ENCODE measurements at regions not wholly inside any gene's neighbourhood (a gene's known extent, or its start where the extent isn't known, plus 50 kb on each side); places are given as distances from the start of the nearest gene placed in this dataset.
A peak's percentile ranks its signal among the peaks of the same experiment; 100 is the strongest.
"Not testable (repeated sequence)": the region's sequence is repeated elsewhere in the genome, so short reads cannot be mapped to it uniquely, and the experiment has no call there.

- ATAC-seq; intact Hi-C loops (cut with DNase I); H3K4me3 ChIP-seq (ENCODE audit: low read length); H3K27ac ChIP-seq (ENCODE audit: low read length); H3K9me3 ChIP-seq (ENCODE audit: control insufficient read depth, low read length); H3K4me1 ChIP-seq (ENCODE audit: control insufficient read depth, insufficient read depth, low read length); DNase-seq; H3K27me3 ChIP-seq (ENCODE audit: control insufficient read depth, insufficient read depth): not testable (repeated sequence)
- 84% methylated on average over 9 of the region's 10 CpGs for WGBS
Measured at GRCh38 chr2:87662316-87663290, 85.3 kb upstream of the PLGLB2 start.

- H3K4me1 ChIP-seq (ENCODE audit: control insufficient read depth, insufficient read depth, low read length); ATAC-seq; DNase-seq; H3K27ac ChIP-seq (ENCODE audit: low read length); H3K9me3 ChIP-seq (ENCODE audit: control insufficient read depth, low read length); H3K27me3 ChIP-seq (ENCODE audit: control insufficient read depth, insufficient read depth); intact Hi-C loops (cut with DNase I); H3K4me3 ChIP-seq (ENCODE audit: low read length): not testable (repeated sequence)
Measured at GRCh38 chr2:87663347-87663746, 84.5 kb upstream of the PLGLB2 start.

GRCh38 chr2:87667027-87667426, 80.9 kb upstream of the PLGLB2 start:
- H3K27me3 ChIP-seq (ENCODE audit: control insufficient read depth, insufficient read depth); H3K4me1 ChIP-seq (ENCODE audit: control insufficient read depth, insufficient read depth, low read length); intact Hi-C loops (cut with DNase I); H3K27ac ChIP-seq (ENCODE audit: low read length); ATAC-seq; H3K4me3 ChIP-seq (ENCODE audit: low read length); DNase-seq; H3K9me3 ChIP-seq (ENCODE audit: control insufficient read depth, low read length): not testable (repeated sequence)

- H3K4me1 ChIP-seq (ENCODE audit: control insufficient read depth, insufficient read depth, low read length); DNase-seq; H3K4me3 ChIP-seq (ENCODE audit: low read length); H3K9me3 ChIP-seq (ENCODE audit: control insufficient read depth, low read length); H3K27ac ChIP-seq (ENCODE audit: low read length); H3K27me3 ChIP-seq (ENCODE audit: control insufficient read depth, insufficient read depth); ATAC-seq; intact Hi-C loops (cut with DNase I): not testable (repeated sequence)
- WGBS, result no CpG with 5 or more reads among the region's 5 CpGs
Measured at GRCh38 chr2:87668361-87668760, 79.5 kb upstream of the PLGLB2 start.

- intact Hi-C loops (cut with DNase I); H3K4me1 ChIP-seq (ENCODE audit: control insufficient read depth, insufficient read depth, low read length); H3K9me3 ChIP-seq (ENCODE audit: control insufficient read depth, low read length); ATAC-seq; H3K27ac ChIP-seq (ENCODE audit: low read length); H3K4me3 ChIP-seq (ENCODE audit: low read length); DNase-seq; H3K27me3 ChIP-seq (ENCODE audit: control insufficient read depth, insufficient read depth): not testable (repeated sequence)
- WGBS, result 97% methylated on average over 5 of the region's 8 CpGs
Measured at GRCh38 chr2:87669633-87670231, 78.2 kb upstream of the PLGLB2 start.

- H3K4me1 ChIP-seq (ENCODE audit: control insufficient read depth, insufficient read depth, low read length); DNase-seq; H3K4me3 ChIP-seq (ENCODE audit: low read length); intact Hi-C loops (cut with DNase I); H3K27ac ChIP-seq (ENCODE audit: low read length); ATAC-seq; H3K27me3 ChIP-seq (ENCODE audit: control insufficient read depth, insufficient read depth); H3K9me3 ChIP-seq (ENCODE audit: control insufficient read depth, low read length): not testable (repeated sequence)
- WGBS, result 89% methylated on average over 4 of the region's 4 CpGs
Measured at GRCh38 chr2:87672404-87672803, 75.5 kb upstream of the PLGLB2 start.

- WGBS, result 76% methylated on average over 1 of the region's 2 CpGs
- H3K9me3 ChIP-seq (ENCODE audit: control insufficient read depth, low read length); H3K27me3 ChIP-seq (ENCODE audit: control insufficient read depth, insufficient read depth); H3K4me3 ChIP-seq (ENCODE audit: low read length); DNase-seq; ATAC-seq; H3K27ac ChIP-seq (ENCODE audit: low read length); intact Hi-C loops (cut with DNase I); H3K4me1 ChIP-seq (ENCODE audit: control insufficient read depth, insufficient read depth, low read length): not testable (repeated sequence)
Measured at GRCh38 chr2:87674729-87675128, 73.2 kb upstream of the PLGLB2 start.

GRCh38 chr2:87675487-87675886, 72.4 kb upstream of the PLGLB2 start:
- H3K27ac ChIP-seq (ENCODE audit: low read length); intact Hi-C loops (cut with DNase I); H3K27me3 ChIP-seq (ENCODE audit: control insufficient read depth, insufficient read depth); H3K4me1 ChIP-seq (ENCODE audit: control insufficient read depth, insufficient read depth, low read length); H3K4me3 ChIP-seq (ENCODE audit: low read length); H3K9me3 ChIP-seq (ENCODE audit: control insufficient read depth, low read length): not testable (repeated sequence)
- ATAC-seq (peak; percentile 29 to 58), DNase-seq (peak in 2 of 3 donors; percentile 29 to 59)
- 30% methylated on average over 3 of the region's 7 CpGs for WGBS

GRCh38 chr2:87677421-87677923, 70.4 kb upstream of the PLGLB2 start:
- H3K27me3 ChIP-seq (ENCODE audit: control insufficient read depth, insufficient read depth); H3K4me3 ChIP-seq (ENCODE audit: low read length); ATAC-seq; H3K9me3 ChIP-seq (ENCODE audit: control insufficient read depth, low read length); H3K4me1 ChIP-seq (ENCODE audit: control insufficient read depth, insufficient read depth, low read length); intact Hi-C loops (cut with DNase I); H3K27ac ChIP-seq (ENCODE audit: low read length): not testable (repeated sequence)
- peak in 1 of 3 donors; percentile 4 for DNase-seq
- WGBS, result 81% methylated on average over 1 of the region's 5 CpGs

- H3K27ac ChIP-seq (ENCODE audit: low read length); H3K27me3 ChIP-seq (ENCODE audit: control insufficient read depth, insufficient read depth); intact Hi-C loops (cut with DNase I); H3K4me1 ChIP-seq (ENCODE audit: control insufficient read depth, insufficient read depth, low read length); H3K4me3 ChIP-seq (ENCODE audit: low read length); H3K9me3 ChIP-seq (ENCODE audit: control insufficient read depth, low read length); ATAC-seq; DNase-seq: not testable (repeated sequence)
- WGBS, result 88% methylated on average over 5 of the region's 6 CpGs
Measured at GRCh38 chr2:87678742-87679173, 69.1 kb upstream of the PLGLB2 start.

- ATAC-seq; H3K27ac ChIP-seq (ENCODE audit: low read length); H3K4me1 ChIP-seq (ENCODE audit: control insufficient read depth, insufficient read depth, low read length); H3K9me3 ChIP-seq (ENCODE audit: control insufficient read depth, low read length); intact Hi-C loops (cut with DNase I); H3K27me3 ChIP-seq (ENCODE audit: control insufficient read depth, insufficient read depth); H3K4me3 ChIP-seq (ENCODE audit: low read length): not testable (repeated sequence)
- peak in 1 of 3 donors; percentile 14 for DNase-seq
- 74% methylated on average over 2 of the region's 4 CpGs for whole genome bisulfite sequencing
Measured at GRCh38 chr2:87679950-87680349, 67.9 kb upstream of the PLGLB2 start.
